T-helper 2 cell (primary cell): ENCODE measurements at regions not wholly inside any gene's neighbourhood (a gene's known extent, or its start where the extent isn't known, plus 50 kb on each side); places are given as distances from the start of the nearest gene placed in this dataset.

Source experiments
- DNase-seq, 5 experiments: peaks; one replicate each; pipeline versions ENCODE4 v3.0.0 to v3.0.0-alpha.2; 2012 to 2022

GRCh38 chr12:60148831-60149230, 553.0 kb downstream of the SLC16A7 start:
- DNase-seq = no peak

- no peak for DNase-seq
Measured at GRCh38 chr12:60152756-60153155, 556.9 kb downstream of the SLC16A7 start.

GRCh38 chr12:60159761-60160160, 563.9 kb downstream of the SLC16A7 start:
- DNase-seq = no peak

- DNase-seq = no peak
Measured at GRCh38 chr12:60162988-60163720, 567.3 kb downstream of the SLC16A7 start.

- DNase-seq = no peak
Measured at GRCh38 chr12:60165781-60166180, 570.0 kb downstream of the SLC16A7 start.

GRCh38 chr12:60168441-60168840, 572.6 kb downstream of the SLC16A7 start:
- DNase-seq = no peak

- DNase-seq = no peak
Measured at GRCh38 chr12:60169904-60170303, 574.1 kb downstream of the SLC16A7 start.

- no peak for DNase-seq
Measured at GRCh38 chr12:60172266-60173211, 576.7 kb downstream of the SLC16A7 start.

- no peak for DNase-seq
Measured at GRCh38 chr12:60173224-60174170, 577.7 kb downstream of the SLC16A7 start.

GRCh38 chr12:60174476-60174875, 578.6 kb downstream of the SLC16A7 start:
- no peak for DNase-seq

GRCh38 chr12:60174941-60175340, 579.1 kb downstream of the SLC16A7 start:
- DNase-seq = no peak

GRCh38 chr12:60176891-60177290, 581.1 kb downstream of the SLC16A7 start:
- DNase-seq = no peak

GRCh38 chr12:60180298-60180697, 584.5 kb downstream of the SLC16A7 start:
- DNase-seq = no peak

- DNase-seq = no peak
Measured at GRCh38 chr12:60182354-60182753, 586.5 kb downstream of the SLC16A7 start.

- no peak for DNase-seq
Measured at GRCh38 chr12:60184096-60184495, 588.3 kb downstream of the SLC16A7 start.

GRCh38 chr12:60185060-60185459, 589.2 kb downstream of the SLC16A7 start:
- DNase-seq = no peak

- DNase-seq = no peak
Measured at GRCh38 chr12:60191271-60191670, 595.4 kb downstream of the SLC16A7 start.

GRCh38 chr12:60191676-60192359, 596.0 kb downstream of the SLC16A7 start:
- no peak for DNase-seq

GRCh38 chr12:60194678-60195077, 598.8 kb downstream of the SLC16A7 start:
- DNase-seq = no peak

- DNase-seq = no peak
Measured at GRCh38 chr12:60195483-60195882, 599.7 kb downstream of the SLC16A7 start.

- no peak for DNase-seq
Measured at GRCh38 chr12:60196366-60196765, 600.5 kb downstream of the SLC16A7 start.

- no peak for DNase-seq
Measured at GRCh38 chr12:60197589-60197988, 601.8 kb downstream of the SLC16A7 start.
